Eye (tissue), 1 donor: ENCODE measurements at regions not wholly inside any gene's neighbourhood (a gene's known extent, or its start where the extent isn't known, plus 50 kb on each side); places are given as distances from the start of the nearest gene placed in this dataset.
"Not testable (repeated sequence)": the region's sequence is repeated elsewhere in the genome, so short reads cannot be mapped to it uniquely, and the experiment has no call there.

Source experiments
- DNase-seq: peaks from one replicate; pipeline ENCODE4 v3.0.0-alpha.2; 2015

GRCh38 chr13:73323615-73324014, 264.8 kb downstream of the KLF5 start:
- no peak for DNase-seq

- no peak for DNase-seq
Measured at GRCh38 chr13:73321043-73321442, 262.2 kb downstream of the KLF5 start.

- DNase-seq: no peak
Measured at GRCh38 chr13:73317140-73317539, 258.3 kb downstream of the KLF5 start.

GRCh38 chr13:73310366-73310765, 251.6 kb downstream of the KLF5 start:
- DNase-seq: no peak

GRCh38 chr13:73307481-73307880, 248.7 kb downstream of the KLF5 start:
- no peak for DNase-seq

- DNase-seq: no peak
Measured at GRCh38 chr13:73306688-73307087, 247.9 kb downstream of the KLF5 start.

- no peak for DNase-seq
Measured at GRCh38 chr13:73304442-73304841, 245.6 kb downstream of the KLF5 start.

- no peak for DNase-seq
Measured at GRCh38 chr13:73303851-73304250, 245.0 kb downstream of the KLF5 start.

- not testable (repeated sequence) for DNase-seq
Measured at GRCh38 chr13:73301622-73302021, 242.8 kb downstream of the KLF5 start.

- DNase-seq: no peak
Measured at GRCh38 chr13:73300718-73301425, 242.1 kb downstream of the KLF5 start.

- no peak for DNase-seq
Measured at GRCh38 chr13:73299787-73300186, 241.0 kb downstream of the KLF5 start.

- no peak for DNase-seq
Measured at GRCh38 chr13:73293913-73294523, 235.2 kb downstream of the KLF5 start.

- DNase-seq: no peak
Measured at GRCh38 chr13:73292127-73292526, 233.3 kb downstream of the KLF5 start.

- no peak for DNase-seq
Measured at GRCh38 chr13:73290844-73291243, 232.0 kb downstream of the KLF5 start.

- DNase-seq: no peak
Measured at GRCh38 chr13:73288596-73288995, 229.8 kb downstream of the KLF5 start.

- DNase-seq: no peak
Measured at GRCh38 chr13:73287831-73288230, 229.0 kb downstream of the KLF5 start.

- no peak for DNase-seq
Measured at GRCh38 chr13:73286942-73287620, 228.3 kb downstream of the KLF5 start.

GRCh38 chr13:73286177-73286576, 227.4 kb downstream of the KLF5 start:
- no peak for DNase-seq

GRCh38 chr13:73284081-73284874, 225.5 kb downstream of the KLF5 start:
- DNase-seq: no peak

GRCh38 chr13:73283636-73284035, 224.8 kb downstream of the KLF5 start:
- no peak for DNase-seq

GRCh38 chr13:73281746-73282145, 222.9 kb downstream of the KLF5 start:
- DNase-seq: no peak

- no peak for DNase-seq
Measured at GRCh38 chr13:73278186-73278585, 219.4 kb downstream of the KLF5 start.

GRCh38 chr13:73275163-73275562, 216.4 kb downstream of the KLF5 start:
- no peak for DNase-seq
